HG02840 (cell line): ENCODE measurements at regions not wholly inside any gene's neighbourhood (a gene's known extent, or its start where the extent isn't known, plus 50 kb on each side); places are given as distances from the start of the nearest gene placed in this dataset.
"Not testable (repeated sequence)": the region's sequence is repeated elsewhere in the genome, so short reads cannot be mapped to it uniquely, and the experiment has no call there.

ENCODE experiments used
- ATAC-seq: cut with Tn5 transposase; IDR thresholded peaks from one replicate; pipeline ENCODE4 v1.9.1; 2021; ENCODE audit warnings: mild to moderate bottlenecking, moderate library complexity, moderate number of reproducible peaks; ENCODE audit not compliant: unreplicated experiment, low FRiP score

GRCh38 chr5:135162661-135163265, 128.7 kb upstream of the PITX1 start:
- ATAC-seq, result no peak

- no peak for ATAC-seq
Observed at GRCh38 chr5:135161221-135161620, 127.2 kb upstream of the PITX1 start.

GRCh38 chr5:135160036-135160675, 126.1 kb upstream of the PITX1 start:
- ATAC-seq, result no peak

- no peak for ATAC-seq
Observed at GRCh38 chr5:135159626-135160025, 125.6 kb upstream of the PITX1 start.

GRCh38 chr5:135158982-135159381, 125.0 kb upstream of the PITX1 start:
- ATAC-seq, result no peak

- no peak for ATAC-seq
Observed at GRCh38 chr5:135158314-135158697, 124.3 kb upstream of the PITX1 start.

GRCh38 chr5:135157421-135158313, 123.6 kb upstream of the PITX1 start:
- no peak for ATAC-seq

- no peak for ATAC-seq
Observed at GRCh38 chr5:135156715-135157404, 122.8 kb upstream of the PITX1 start.

- no peak for ATAC-seq
Observed at GRCh38 chr5:135156337-135156714, 122.3 kb upstream of the PITX1 start.

GRCh38 chr5:135155616-135156214, 121.7 kb upstream of the PITX1 start:
- ATAC-seq, result no peak

GRCh38 chr5:135154961-135155360, 120.9 kb upstream of the PITX1 start:
- no peak for ATAC-seq

- no peak for ATAC-seq
Observed at GRCh38 chr5:135154197-135154596, 120.2 kb upstream of the PITX1 start.

GRCh38 chr5:135153661-135154060, 119.6 kb upstream of the PITX1 start:
- no peak for ATAC-seq

GRCh38 chr5:135153259-135153658, 119.2 kb upstream of the PITX1 start:
- ATAC-seq, result no peak

GRCh38 chr5:135151660-135152059, 117.6 kb upstream of the PITX1 start:
- ATAC-seq, result not testable (repeated sequence)

GRCh38 chr5:135151256-135151655, 117.2 kb upstream of the PITX1 start:
- no peak for ATAC-seq

GRCh38 chr5:135150767-135151166, 116.7 kb upstream of the PITX1 start:
- ATAC-seq, result no peak

- ATAC-seq, result no peak
Observed at GRCh38 chr5:135149956-135150723, 116.1 kb upstream of the PITX1 start.

GRCh38 chr5:135149229-135149955, 115.4 kb upstream of the PITX1 start:
- ATAC-seq, result no peak
